Activated CD4-positive, alpha-beta memory T cell treated with anti-CD3 and anti-CD28 coated beads for 36 hours (primary cell): ENCODE measurements at regions not wholly inside any gene's neighbourhood (a gene's known extent, or its start where the extent isn't known, plus 50 kb on each side); places are given as distances from the start of the nearest gene placed in this dataset.

Experiments
- CTCF ChIA-PET: fragments of 350-600 bp; sonication (Branson Sonifier 250); formaldehyde crosslinking; loops from one replicate; lab custom pipeline; 2021; ENCODE audit warnings: antibody characterized with exemption, inconsistent platforms; lab: Charles Lee
- POLR2A ChIA-PET: fragments of 350-600 bp; sonication (Branson Sonifier 250); formaldehyde crosslinking; loops from one replicate; lab custom pipeline; 2021; ENCODE audit warnings: antibody characterized with exemption; lab: Charles Lee
- DNase-seq: peaks from one replicate; pipeline ENCODE4 v3.0.0-alpha.2; 2020
- H3K27ac Mint-ChIP-seq: one replicate; pipeline ENCODE4 v1.8.0; 2021; ENCODE audit warnings: mixed read lengths
- H3K27me3 Mint-ChIP-seq: one replicate; pipeline ENCODE4 v1.8.0; 2021; ENCODE audit warnings: mixed read lengths
- H3K36me3 Mint-ChIP-seq: one replicate; pipeline ENCODE4 v1.8.0; 2021; ENCODE audit warnings: mixed read lengths
- H3K4me1 Mint-ChIP-seq: one replicate; pipeline ENCODE4 v1.8.0; 2021; ENCODE audit warnings: low read depth, mixed read lengths
- H3K4me3 Mint-ChIP-seq: one replicate; pipeline ENCODE4 v1.8.0; 2021; ENCODE audit warnings: mild to moderate bottlenecking, mixed read lengths
- H3K9me3 Mint-ChIP-seq: one replicate; pipeline ENCODE4 v1.8.0; 2021; ENCODE audit warnings: mixed read lengths
- intact Hi-C: fragments of 100-400 bp; cut with micrococcal nuclease; formaldehyde crosslinking; loops from one replicate; pipeline ENCODE4 v1.15.1; 2023

DNA sequence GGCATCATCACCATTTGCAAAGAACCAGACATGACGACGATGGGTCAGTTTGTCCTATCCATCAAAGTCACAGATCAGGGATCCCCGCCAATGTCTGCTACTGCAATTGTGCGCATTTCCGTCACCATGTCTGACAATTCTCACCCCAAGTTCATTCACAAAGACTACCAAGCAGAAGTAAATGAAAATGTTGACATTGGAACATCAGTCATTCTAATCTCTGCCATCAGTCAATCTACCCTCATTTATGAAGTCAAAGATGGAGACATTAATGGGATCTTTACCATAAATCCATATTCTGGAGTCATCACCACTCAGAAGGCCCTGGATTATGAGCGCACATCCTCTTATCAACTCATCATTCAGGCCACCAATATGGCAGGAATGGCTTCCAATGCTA, 171.6 kb upstream of the MTNR1B start:
- CTCF ChIA-PET: no interaction called here
- H3K36me3 Mint-ChIP-seq: no peaks in the 10 kb centered on the region
- POLR2A ChIA-PET: no interaction called here
- no peak overlapping the region for H3K4me3 Mint-ChIP-seq
- H3K27me3 Mint-ChIP-seq: no peaks in the 10 kb centered on the region
- H3K9me3 Mint-ChIP-seq: peaks cover 7% of the 10 kb centered on the region
- no peaks in the 10 kb centered on the region for H3K4me1 Mint-ChIP-seq
- intact Hi-C loops: no loop called here
- DNase-seq: no peak
- H3K27ac Mint-ChIP-seq: no peak overlapping the region

GRCh38 chr11:92801685-92802084, 167.8 kb upstream of the MTNR1B start:
- H3K9me3 Mint-ChIP-seq: peaks cover 7% of the 10 kb centered on the region
- no peaks in the 10 kb centered on the region for H3K27me3 Mint-ChIP-seq
- no peak for DNase-seq
- ChIA-PET CTCF (no interaction called here), POLR2A (no interaction called here)
- no peaks in the 10 kb centered on the region for H3K36me3 Mint-ChIP-seq
- no peak overlapping the region for H3K4me3 Mint-ChIP-seq
- no peak overlapping the region for H3K27ac Mint-ChIP-seq
- intact Hi-C loops: no loop called here
- H3K4me1 Mint-ChIP-seq: no peaks in the 10 kb centered on the region

DNA sequence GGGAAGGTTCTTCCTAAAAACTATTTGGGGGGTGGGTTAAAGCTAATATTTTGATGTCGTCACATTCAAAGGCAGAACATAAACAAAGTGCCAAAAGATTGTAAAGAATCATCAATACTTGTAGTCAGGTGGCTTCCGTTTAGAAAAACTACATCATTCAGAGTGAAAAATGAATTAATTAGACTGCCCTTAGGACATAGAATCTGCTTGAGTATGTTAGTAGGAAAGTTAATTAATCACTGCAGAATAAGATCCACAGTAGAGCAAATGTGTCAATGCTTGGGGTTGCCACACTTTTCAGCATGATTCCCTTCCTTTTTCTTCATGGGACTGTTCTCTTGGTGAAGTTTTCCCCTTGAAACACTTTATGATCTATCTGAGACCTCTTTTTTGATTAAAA, 166.8 kb upstream of the MTNR1B start:
- Mint-ChIP-seq H3K27ac (no peak overlapping the region), H3K4me3 (no peak overlapping the region), H3K4me1 (no peaks in the 10 kb centered on the region), H3K27me3 (no peaks in the 10 kb centered on the region), H3K9me3 (peaks cover 7% of the 10 kb centered on the region), H3K36me3 (no peaks in the 10 kb centered on the region)
- no peak for DNase-seq
- ChIA-PET POLR2A (no interaction called here), CTCF (no interaction called here)
- intact Hi-C loops: no loop called here

GRCh38 chr11:92803391-92803790, 166.1 kb upstream of the MTNR1B start:
- H3K27ac Mint-ChIP-seq: no peak overlapping the region
- H3K36me3 Mint-ChIP-seq: no peaks in the 10 kb centered on the region
- H3K4me3 Mint-ChIP-seq: no peak overlapping the region
- no peaks in the 10 kb centered on the region for H3K4me1 Mint-ChIP-seq
- no peak for DNase-seq
- ChIA-PET CTCF (no interaction called here), POLR2A (no interaction called here)
- no peaks in the 10 kb centered on the region for H3K27me3 Mint-ChIP-seq
- peaks cover 2% of the 10 kb centered on the region for H3K9me3 Mint-ChIP-seq
- intact Hi-C loops: no loop called here

DNA sequence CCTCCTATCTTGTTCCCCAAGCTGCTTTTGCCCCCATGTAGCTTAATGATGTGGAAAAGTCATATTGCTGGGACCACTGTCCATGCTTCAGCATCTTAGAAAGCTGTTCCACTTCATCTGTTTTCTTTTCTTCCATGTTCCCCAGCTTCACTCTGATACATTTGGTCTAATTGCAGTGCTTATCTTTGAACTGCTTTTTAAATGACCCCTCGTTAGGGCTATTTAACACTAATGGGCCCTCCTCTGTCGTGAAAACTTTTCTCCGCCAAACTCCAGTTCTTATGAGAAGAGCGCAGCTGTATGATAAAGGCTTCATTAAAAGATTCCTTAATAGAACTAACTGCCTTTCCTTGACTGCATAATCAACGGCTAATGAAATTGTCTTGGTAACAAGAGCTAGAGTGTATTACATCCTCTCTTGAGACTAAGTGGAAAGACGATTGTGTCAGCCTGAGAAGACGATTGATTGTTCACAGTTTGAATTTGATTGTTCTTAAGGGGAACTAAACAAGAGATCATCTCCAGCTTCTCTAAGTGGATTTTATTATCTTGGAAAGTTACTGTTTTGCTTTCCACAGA, 165.0 kb upstream of the MTNR1B start:
- Mint-ChIP-seq H3K9me3 (peaks cover 2% of the 10 kb centered on the region), H3K27me3 (no peaks in the 10 kb centered on the region), H3K36me3 (no peaks in the 10 kb centered on the region), H3K4me1 (no peaks in the 10 kb centered on the region), H3K4me3 (no peak overlapping the region), H3K27ac (no peak overlapping the region)
- CTCF ChIA-PET: no interaction called here
- no peak for DNase-seq
- POLR2A ChIA-PET: no interaction called here
- intact Hi-C loops: no loop called here

DNA sequence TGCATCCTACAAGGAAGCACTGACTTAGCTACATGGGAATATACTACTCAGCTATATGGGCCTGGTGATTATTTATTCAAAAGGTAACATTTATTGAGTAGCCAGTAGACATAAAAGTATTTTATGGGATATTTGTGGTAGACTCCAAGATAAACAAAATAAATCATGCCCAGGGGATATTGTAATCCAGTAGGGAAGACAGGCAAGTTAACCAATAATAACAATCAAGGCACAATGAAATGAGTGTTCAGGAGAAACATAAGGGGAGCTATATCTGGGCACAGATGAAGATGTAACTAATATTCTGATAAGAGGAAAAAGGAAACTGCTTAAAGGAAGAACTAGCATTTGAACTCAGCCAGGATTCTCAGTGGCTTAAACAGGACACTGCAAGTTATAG, 161.4 kb upstream of the MTNR1B start:
- CTCF ChIA-PET: no interaction called here
- Mint-ChIP-seq H3K27me3 (no peaks in the 10 kb centered on the region), H3K36me3 (no peaks in the 10 kb centered on the region), H3K4me3 (no peak overlapping the region), H3K4me1 (no peaks in the 10 kb centered on the region), H3K9me3 (no peaks in the 10 kb centered on the region), H3K27ac (no peak overlapping the region)
- POLR2A ChIA-PET: no interaction called here
- no peak for DNase-seq
- intact Hi-C loops: no loop called here

DNA sequence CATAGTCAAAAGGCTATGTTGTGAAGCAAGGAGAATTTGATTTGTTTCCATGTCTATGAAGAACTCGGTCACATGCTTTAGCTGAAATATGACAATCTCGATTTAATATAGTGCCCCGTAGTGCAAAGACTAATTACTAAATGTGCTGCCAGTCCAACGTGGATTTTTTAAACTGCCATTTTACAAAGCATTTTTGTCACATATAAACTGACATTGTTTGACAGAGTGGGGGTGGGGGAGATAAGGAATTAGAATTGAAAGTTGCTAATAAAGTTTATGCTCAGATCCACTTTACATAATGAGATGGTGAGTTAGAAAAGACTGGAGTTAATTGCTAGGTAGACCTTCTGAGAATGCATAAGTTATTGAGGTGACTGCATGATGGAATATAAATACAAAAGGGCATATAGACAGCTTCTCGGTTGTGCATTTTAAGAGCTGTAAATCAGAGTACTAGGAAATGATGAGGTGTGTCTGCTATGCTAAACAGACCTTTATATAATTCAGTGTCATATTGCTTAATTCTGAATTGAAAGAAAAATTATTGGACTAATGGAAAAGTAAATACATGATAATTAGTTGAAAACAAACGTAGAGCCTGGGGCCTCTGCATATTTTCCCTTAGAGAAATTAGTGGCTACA, 158.9 kb upstream of the MTNR1B start:
- H3K4me1 Mint-ChIP-seq: no peaks in the 10 kb centered on the region
- no peak overlapping the region for H3K27ac Mint-ChIP-seq
- no peaks in the 10 kb centered on the region for H3K9me3 Mint-ChIP-seq
- H3K36me3 Mint-ChIP-seq: no peaks in the 10 kb centered on the region
- ChIA-PET POLR2A (no interaction called here), CTCF (no interaction called here)
- no peak overlapping the region for H3K4me3 Mint-ChIP-seq
- peaks cover 4% of the 10 kb centered on the region for H3K27me3 Mint-ChIP-seq
- DNase-seq: no peak
- intact Hi-C loops: no loop called here

DNA sequence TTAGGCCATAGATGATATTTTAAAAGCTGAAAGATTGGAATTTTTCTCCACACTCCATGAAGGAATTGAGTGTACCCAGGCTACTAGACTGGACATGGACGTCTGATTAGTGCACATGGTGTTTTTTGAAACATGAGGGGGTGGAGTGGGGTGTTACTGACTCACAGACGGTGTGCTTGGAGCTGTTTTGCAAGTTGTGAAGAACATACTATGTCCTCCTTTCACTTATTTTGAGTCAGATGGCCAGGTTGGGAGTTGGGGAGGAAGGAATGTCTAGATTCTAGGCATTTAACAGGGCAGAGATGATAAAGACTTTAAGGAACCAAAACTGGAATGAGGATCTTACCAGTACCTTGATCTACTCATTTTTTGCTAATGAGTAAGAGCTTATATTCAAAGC, 158.1 kb upstream of the MTNR1B start:
- intact Hi-C loops: no loop called here
- H3K27ac Mint-ChIP-seq: no peak overlapping the region
- no peaks in the 10 kb centered on the region for H3K4me1 Mint-ChIP-seq
- no peaks in the 10 kb centered on the region for H3K9me3 Mint-ChIP-seq
- CTCF ChIA-PET: interaction anchor here (0.6 kb wide), 1 partner anchor 115 kb away, joined by 3 read pairs; no protein-coding TSS in a partner anchor
- no peak overlapping the region for H3K4me3 Mint-ChIP-seq
- DNase-seq: no peak
- no peaks in the 10 kb centered on the region for H3K36me3 Mint-ChIP-seq
- H3K27me3 Mint-ChIP-seq: peaks cover 4% of the 10 kb centered on the region
- POLR2A ChIA-PET: no interaction called here

- H3K27me3 Mint-ChIP-seq: peaks cover 4% of the 10 kb centered on the region
- DNase-seq: no peak
- H3K36me3 Mint-ChIP-seq: no peaks in the 10 kb centered on the region
- POLR2A ChIA-PET: no interaction called here
- intact Hi-C loops: no loop called here
- H3K4me1 Mint-ChIP-seq: no peaks in the 10 kb centered on the region
- H3K9me3 Mint-ChIP-seq: no peaks in the 10 kb centered on the region
- no peak overlapping the region for H3K27ac Mint-ChIP-seq
- CTCF ChIA-PET: no interaction called here
- H3K4me3 Mint-ChIP-seq: no peak overlapping the region
Observed at GRCh38 chr11:92812841-92813240, 156.6 kb upstream of the MTNR1B start.

DNA sequence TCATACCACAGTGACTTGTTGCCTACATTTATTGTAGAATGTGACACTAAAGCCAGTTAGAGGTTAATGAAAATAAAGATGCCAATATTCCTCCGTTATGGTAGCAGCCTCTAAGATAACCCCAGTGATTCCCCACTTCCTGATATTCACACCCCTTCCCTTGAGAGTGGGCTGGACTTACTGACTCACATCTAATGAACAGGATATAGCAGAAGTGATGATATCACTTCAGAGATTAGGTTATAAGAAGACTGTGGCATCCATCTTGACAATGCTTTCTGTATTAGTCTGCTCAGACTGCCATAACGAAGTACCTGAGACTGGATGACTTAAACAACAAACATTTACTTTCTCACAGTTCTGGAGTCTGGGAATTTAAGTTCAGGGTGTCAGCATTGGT, 149.6 kb upstream of the MTNR1B start:
- intact Hi-C loops: no loop called here
- H3K36me3 Mint-ChIP-seq: no peaks in the 10 kb centered on the region
- no peaks in the 10 kb centered on the region for H3K9me3 Mint-ChIP-seq
- POLR2A ChIA-PET: no interaction called here
- DNase-seq: no peak
- CTCF ChIA-PET: no interaction called here
- H3K27ac Mint-ChIP-seq: no peak overlapping the region
- no peaks in the 10 kb centered on the region for H3K27me3 Mint-ChIP-seq
- H3K4me3 Mint-ChIP-seq: no peak overlapping the region
- no peaks in the 10 kb centered on the region for H3K4me1 Mint-ChIP-seq

- CTCF ChIA-PET: no interaction called here
- POLR2A ChIA-PET: interaction anchor here (0.6 kb wide), 1 partner anchor 181 kb away, joined by 4 read pairs; no protein-coding TSS in a partner anchor
- H3K4me3 Mint-ChIP-seq: no peak overlapping the region
- H3K27ac Mint-ChIP-seq: no peak overlapping the region
- H3K9me3 Mint-ChIP-seq: no peaks in the 10 kb centered on the region
- H3K4me1 Mint-ChIP-seq: no peaks in the 10 kb centered on the region
- intact Hi-C loops: no loop called here
- H3K27me3 Mint-ChIP-seq: no peaks in the 10 kb centered on the region
- H3K36me3 Mint-ChIP-seq: no peaks in the 10 kb centered on the region
- no peak for DNase-seq
Observed at GRCh38 chr11:92820860-92821259, 148.6 kb upstream of the MTNR1B start.

DNA sequence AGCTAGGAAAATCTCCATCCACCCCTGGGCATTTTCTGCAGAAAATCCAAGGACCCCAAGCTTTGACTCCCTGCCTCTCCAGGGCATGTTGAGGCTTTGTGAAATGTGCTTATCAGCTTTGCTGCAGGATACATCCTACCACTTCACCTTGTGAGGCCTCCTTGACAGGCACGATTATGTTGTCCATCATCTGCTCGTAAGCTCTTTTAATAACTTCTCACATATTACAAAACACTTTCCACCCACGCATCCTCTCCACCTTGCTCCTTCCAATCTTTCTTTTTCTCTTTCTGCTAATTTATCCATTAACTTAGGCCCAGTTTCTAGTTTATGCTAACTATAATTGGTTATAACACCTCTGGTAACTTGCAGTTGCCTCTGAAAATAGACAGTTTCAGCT, 147.0 kb upstream of the MTNR1B start:
- ChIA-PET CTCF (no interaction called here), POLR2A (no interaction called here)
- no peak for DNase-seq
- H3K4me1 Mint-ChIP-seq: no peaks in the 10 kb centered on the region
- no peak overlapping the region for H3K27ac Mint-ChIP-seq
- H3K9me3 Mint-ChIP-seq: no peaks in the 10 kb centered on the region
- H3K27me3 Mint-ChIP-seq: no peaks in the 10 kb centered on the region
- H3K4me3 Mint-ChIP-seq: no peak overlapping the region
- H3K36me3 Mint-ChIP-seq: no peaks in the 10 kb centered on the region
- intact Hi-C loops: no loop called here

GRCh38 chr11:92826136-92826535, 143.3 kb upstream of the MTNR1B start:
- Mint-ChIP-seq H3K4me3 (no peak overlapping the region), H3K27ac (no peak overlapping the region), H3K9me3 (no peaks in the 10 kb centered on the region), H3K4me1 (no peaks in the 10 kb centered on the region), H3K27me3 (no peaks in the 10 kb centered on the region), H3K36me3 (no peaks in the 10 kb centered on the region)
- intact Hi-C loops: no loop called here
- DNase-seq: no peak
- ChIA-PET CTCF (no interaction called here), POLR2A (no interaction called here)
